Right atrium auricular region (tissue), 2 donors: ENCODE measurements at regions not wholly inside any gene's neighbourhood (a gene's known extent, or its start where the extent isn't known, plus 50 kb on each side); places are given as distances from the start of the nearest gene placed in this dataset.

ENCODE experiments used
- DNase-seq: peaks from one replicate; pipeline ENCODE4 v3.0.0-alpha.2; 2019; ENCODE audit warnings: low spot score
- H3K27ac ChIP-seq, 2 donors: fragments of 200-600 bp; sonication (generic); 1 replicate in 1 of 2; 2 replicates in 1 of 2; pipeline ENCODE4 v1.5.1; 2016 to 2019
- H3K27me3 ChIP-seq, 2 donors: fragments of 200-600 bp; sonication (generic); one replicate each; pipeline versions ENCODE4 v1.5.1 to v1.6.0; 2017 to 2019
- H3K36me3 ChIP-seq: fragments of 200-600 bp; sonication (generic); one replicate; pipeline ENCODE4 v1.5.1; 2016
- H3K4me1 ChIP-seq, 2 donors: fragments of 200-600 bp; sonication (generic); one replicate each; pipeline versions ENCODE4 v1.5.1 to v1.6.0; 2017 to 2019
- H3K4me3 ChIP-seq, 2 donors: fragments of 200-600 bp; sonication (generic); 1 replicate in 1 of 2; 2 replicates in 1 of 2; pipeline ENCODE4 v1.5.1; 2017 to 2019; ENCODE audit warnings: mild to moderate bottlenecking in 1 of 2, moderate library complexity in 1 of 2
- H3K9me3 ChIP-seq, 2 donors: fragments of 200-600 bp; sonication (generic); one replicate each; pipeline ENCODE4 v1.5.1; 2019
- TF ChIP-seq, protein P1 (sequence below), 2 donors: fragments of 200-600 bp; sonication (generic); IDR thresholded peaks; one replicate each; pipeline ENCODE4 v1.5.1; 2019; ENCODE audit warnings: antibody characterized with exemption in 2 of 2

DNA sequence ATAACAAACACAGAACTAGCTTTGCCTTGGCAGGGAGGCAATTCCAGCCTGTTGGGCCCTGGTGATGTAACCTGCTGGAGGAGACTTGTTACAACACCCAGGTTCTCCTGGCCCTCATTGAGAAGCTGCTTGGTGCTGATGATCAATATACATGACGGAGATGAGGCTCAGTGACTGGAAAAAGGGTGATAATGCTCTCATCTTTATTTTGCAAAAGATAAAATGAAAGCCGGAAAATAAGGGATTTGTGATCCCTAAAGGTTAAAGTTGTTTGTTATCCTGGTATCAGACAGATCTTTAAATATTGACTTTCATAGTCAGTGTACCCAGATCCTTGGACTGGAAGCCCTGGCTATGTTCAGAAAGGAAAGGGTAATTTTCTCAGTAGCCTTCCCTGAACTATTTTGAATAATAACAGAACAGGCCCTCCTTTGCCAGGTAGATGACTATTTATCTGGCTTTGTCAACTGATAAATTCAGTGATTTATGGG, 118.9 kb upstream of the MEIS2 start:
- Histone ChIP-seq H3K4me1 (no peaks in the 10 kb centered on the region), H3K36me3 (no peaks in the 10 kb centered on the region), H3K27me3 (no peaks in the 10 kb centered on the region), H3K27ac (no peak overlapping the region), H3K9me3 (no peaks in the 10 kb centered on the region), H3K4me3 (no peak overlapping the region)
- no peak for DNase-seq
- TF ChIP-seq, protein P1, sequence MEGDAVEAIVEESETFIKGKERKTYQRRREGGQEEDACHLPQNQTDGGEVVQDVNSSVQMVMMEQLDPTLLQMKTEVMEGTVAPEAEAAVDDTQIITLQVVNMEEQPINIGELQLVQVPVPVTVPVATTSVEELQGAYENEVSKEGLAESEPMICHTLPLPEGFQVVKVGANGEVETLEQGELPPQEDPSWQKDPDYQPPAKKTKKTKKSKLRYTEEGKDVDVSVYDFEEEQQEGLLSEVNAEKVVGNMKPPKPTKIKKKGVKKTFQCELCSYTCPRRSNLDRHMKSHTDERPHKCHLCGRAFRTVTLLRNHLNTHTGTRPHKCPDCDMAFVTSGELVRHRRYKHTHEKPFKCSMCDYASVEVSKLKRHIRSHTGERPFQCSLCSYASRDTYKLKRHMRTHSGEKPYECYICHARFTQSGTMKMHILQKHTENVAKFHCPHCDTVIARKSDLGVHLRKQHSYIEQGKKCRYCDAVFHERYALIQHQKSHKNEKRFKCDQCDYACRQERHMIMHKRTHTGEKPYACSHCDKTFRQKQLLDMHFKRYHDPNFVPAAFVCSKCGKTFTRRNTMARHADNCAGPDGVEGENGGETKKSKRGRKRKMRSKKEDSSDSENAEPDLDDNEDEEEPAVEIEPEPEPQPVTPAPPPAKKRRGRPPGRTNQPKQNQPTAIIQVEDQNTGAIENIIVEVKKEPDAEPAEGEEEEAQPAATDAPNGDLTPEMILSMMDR (IDR thresholded peaks at IDR 0.05): no peak

- TF ChIP-seq, protein P1 (IDR thresholded peaks at IDR 0.05): no peak
- no peak for DNase-seq
- Histone ChIP-seq H3K36me3 (no peaks in the 10 kb centered on the region), H3K9me3 (no peaks in the 10 kb centered on the region), H3K4me1 (no peaks in the 10 kb centered on the region), H3K27ac (no peak overlapping the region), H3K4me3 (no peak overlapping the region), H3K27me3 (no peaks in the 10 kb centered on the region)
These were observed 120.8 kb upstream of the MEIS2 start for GRCh38 chr15:37220949-37221670.

DNA sequence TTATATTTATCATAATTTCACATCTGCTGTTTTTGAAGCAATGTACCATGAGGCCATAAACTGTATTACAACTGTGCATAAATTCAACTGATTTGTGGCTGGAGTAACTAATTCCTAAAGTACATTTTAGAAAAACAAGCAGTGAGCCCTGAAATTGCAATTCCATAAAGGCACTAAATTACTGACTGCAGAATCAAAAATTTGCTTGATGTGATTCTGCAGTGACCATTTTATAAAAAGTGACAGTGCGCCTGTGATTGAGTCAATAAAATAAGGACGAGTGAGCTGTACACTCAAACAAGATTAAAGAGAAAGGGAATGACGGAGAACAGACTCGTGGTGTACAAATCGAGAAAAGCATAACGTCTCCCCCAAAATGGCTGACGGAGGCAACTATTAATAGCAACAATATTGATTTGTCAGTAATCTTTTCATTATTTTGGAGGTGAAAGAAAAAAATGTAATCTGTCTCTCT, 121.4 kb upstream of the MEIS2 start:
- TF ChIP-seq, protein P1 (IDR thresholded peaks at IDR 0.05): no peak
- no peak for DNase-seq

DNA sequence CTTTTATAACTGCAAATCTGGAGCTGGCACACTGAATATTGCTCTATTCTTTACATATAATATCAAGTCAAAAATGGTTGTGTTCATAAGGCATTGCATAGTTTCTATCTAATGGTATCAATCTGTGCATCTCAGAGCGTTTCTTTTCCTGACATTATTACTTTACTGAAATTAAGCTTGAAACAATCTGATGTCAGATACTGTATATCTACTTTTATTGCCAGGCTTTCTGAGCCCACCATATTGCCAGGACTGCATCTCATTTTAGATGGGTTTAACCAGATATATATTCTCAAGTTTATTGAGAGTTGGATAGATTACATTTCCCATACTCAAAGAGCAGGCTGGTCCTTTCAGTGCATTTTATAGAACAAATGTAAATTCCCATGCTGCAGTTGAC, 122.7 kb upstream of the MEIS2 start:
- H3K36me3 ChIP-seq: no peaks in the 10 kb centered on the region
- H3K9me3 ChIP-seq: no peaks in the 10 kb centered on the region
- TF ChIP-seq, protein P1 (IDR thresholded peaks at IDR 0.05): no peak
- DNase-seq: no peak
- H3K27me3 ChIP-seq: no peaks in the 10 kb centered on the region
- H3K4me3 ChIP-seq: no peak overlapping the region
- H3K27ac ChIP-seq: no peak overlapping the region
- H3K4me1 ChIP-seq: no peaks in the 10 kb centered on the region

More for the DNA sequence above, 121.4 kb upstream of the MEIS2 start:
- H3K9me3 ChIP-seq: no peaks in the 10 kb centered on the region
- H3K4me1 ChIP-seq: no peaks in the 10 kb centered on the region
- H3K27me3 ChIP-seq: no peaks in the 10 kb centered on the region
- no peak overlapping the region for H3K27ac ChIP-seq
- no peak overlapping the region for H3K4me3 ChIP-seq
- H3K36me3 ChIP-seq: no peaks in the 10 kb centered on the region

- no peak overlapping the region for H3K4me3 ChIP-seq
- H3K27ac ChIP-seq: no peak overlapping the region
- TF ChIP-seq, protein P1 (IDR thresholded peaks at IDR 0.05): no peak
- no peaks in the 10 kb centered on the region for H3K4me1 ChIP-seq
- no peak for DNase-seq
- H3K27me3 ChIP-seq: no peaks in the 10 kb centered on the region
- peaks cover 0 to 5% of the 10 kb centered on the region in 2 donors for H3K9me3 ChIP-seq
- no peaks in the 10 kb centered on the region for H3K36me3 ChIP-seq
These were observed 129.7 kb upstream of the MEIS2 start for GRCh38 chr15:37229855-37230619.
